WERI-Rb-1 (cell line): ENCODE measurements at regions not wholly inside any gene's neighbourhood (a gene's known extent, or its start where the extent isn't known, plus 50 kb on each side); places are given as distances from the start of the nearest gene placed in this dataset.
"Not testable (repeated sequence)": the region's sequence is repeated elsewhere in the genome, so short reads cannot be mapped to it uniquely, and the experiment has no call there.

Experiments used
- DNase-seq: peaks from one replicate; pipeline ENCODE4 v3.0.0-alpha.2; 2020
- H3K27ac ChIP-seq: fragments of 250-450 bp; sonication (Bioruptor Pico); 2 replicates; pipeline ENCODE4 v1.5.1; 2020; ENCODE audit warnings: mild to moderate bottlenecking, moderate library complexity
- H3K27me3 ChIP-seq: fragments of 250-450 bp; sonication (Bioruptor Pico); 2 replicates; pipeline ENCODE4 v1.5.1; 2021; ENCODE audit warnings: mild to moderate bottlenecking, low read depth, moderate library complexity; ENCODE audit not compliant: insufficient read depth, severe bottlenecking
- H3K36me3 ChIP-seq: fragments of 250-450 bp; sonication (Bioruptor Pico); 2 replicates; pipeline ENCODE4 v1.5.1; 2020; ENCODE audit warnings: mild to moderate bottlenecking, moderate library complexity
- H3K4me3 ChIP-seq: 2 replicates; pipeline ENCODE4 v1.5.1; 2011; ENCODE audit warnings: low read depth, mild to moderate bottlenecking, control low read depth, low read length
- H3K9me3 ChIP-seq: fragments of 250-450 bp; sonication (Bioruptor Pico); 2 replicates; pipeline ENCODE4 v1.5.1; 2021; ENCODE audit warnings: mild to moderate bottlenecking, moderate library complexity; ENCODE audit not compliant: severe bottlenecking
- TF ChIP-seq, protein P1 (sequence below): IDR thresholded peaks from 2 replicates; pipeline ENCODE4 v1.5.1; 2011; ENCODE audit warnings: low read depth, mild to moderate bottlenecking, control low read depth, inconsistent platforms, low read length

DNA sequence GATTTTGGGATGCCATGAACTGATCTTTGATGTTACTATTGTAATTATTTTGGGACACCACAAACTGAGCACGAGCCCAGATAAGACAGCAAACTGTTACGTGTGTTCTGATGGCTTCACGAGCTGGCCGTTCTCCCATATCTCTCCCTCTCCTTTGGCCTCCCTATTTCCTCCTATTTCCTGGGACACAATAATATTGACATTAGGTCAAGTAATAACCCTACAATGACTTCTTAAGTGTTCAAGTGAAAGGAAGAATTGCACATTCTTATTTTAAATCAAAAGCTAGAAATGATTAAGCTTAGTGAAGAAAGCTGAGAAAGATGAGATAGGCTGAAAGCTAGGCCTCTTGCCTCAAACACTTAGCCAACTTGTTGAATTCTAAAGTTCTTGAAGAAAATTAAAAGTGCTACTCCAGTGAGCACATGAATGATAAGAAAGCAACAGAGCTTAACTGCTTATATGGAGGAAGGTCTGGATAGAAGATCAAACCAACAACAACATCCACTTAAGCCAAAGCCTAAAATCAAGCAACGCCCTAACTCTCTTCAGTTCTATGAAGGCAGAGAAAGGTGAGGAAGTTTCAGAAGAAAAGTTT lies 247.1 kb downstream of the LRRC70 start:
- H3K36me3 ChIP-seq, result no peaks in the 10 kb centered on the region
- no peak for DNase-seq
- TF ChIP-seq, protein P1, sequence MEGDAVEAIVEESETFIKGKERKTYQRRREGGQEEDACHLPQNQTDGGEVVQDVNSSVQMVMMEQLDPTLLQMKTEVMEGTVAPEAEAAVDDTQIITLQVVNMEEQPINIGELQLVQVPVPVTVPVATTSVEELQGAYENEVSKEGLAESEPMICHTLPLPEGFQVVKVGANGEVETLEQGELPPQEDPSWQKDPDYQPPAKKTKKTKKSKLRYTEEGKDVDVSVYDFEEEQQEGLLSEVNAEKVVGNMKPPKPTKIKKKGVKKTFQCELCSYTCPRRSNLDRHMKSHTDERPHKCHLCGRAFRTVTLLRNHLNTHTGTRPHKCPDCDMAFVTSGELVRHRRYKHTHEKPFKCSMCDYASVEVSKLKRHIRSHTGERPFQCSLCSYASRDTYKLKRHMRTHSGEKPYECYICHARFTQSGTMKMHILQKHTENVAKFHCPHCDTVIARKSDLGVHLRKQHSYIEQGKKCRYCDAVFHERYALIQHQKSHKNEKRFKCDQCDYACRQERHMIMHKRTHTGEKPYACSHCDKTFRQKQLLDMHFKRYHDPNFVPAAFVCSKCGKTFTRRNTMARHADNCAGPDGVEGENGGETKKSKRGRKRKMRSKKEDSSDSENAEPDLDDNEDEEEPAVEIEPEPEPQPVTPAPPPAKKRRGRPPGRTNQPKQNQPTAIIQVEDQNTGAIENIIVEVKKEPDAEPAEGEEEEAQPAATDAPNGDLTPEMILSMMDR, result no peak
- H3K27ac ChIP-seq, result no peak overlapping the region
- no peaks in the 10 kb centered on the region for H3K9me3 ChIP-seq
- no peaks in the 10 kb centered on the region for H3K27me3 ChIP-seq
- H3K4me3 ChIP-seq, result no peak overlapping the region

DNA sequence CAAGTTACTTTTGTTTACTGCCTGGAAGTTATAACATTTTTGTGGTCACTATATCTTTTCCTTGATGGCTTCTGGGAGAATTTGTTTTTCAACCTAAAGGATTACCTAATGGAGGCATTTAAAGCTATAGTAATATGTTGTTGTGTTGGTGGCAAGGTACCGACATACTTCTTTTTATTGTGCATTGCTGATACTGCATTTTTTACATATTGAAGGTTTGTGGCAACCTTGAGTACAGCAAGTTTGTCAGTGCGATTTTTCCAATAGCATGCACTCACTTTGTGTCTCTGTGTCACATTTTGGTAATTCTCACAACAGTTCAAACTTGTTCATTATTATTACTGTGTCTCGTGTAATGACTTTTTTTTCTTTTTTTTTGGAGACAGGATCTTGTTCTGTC lies 246.3 kb downstream of the LRRC70 start:
- TF ChIP-seq, protein P1, result no peak

DNA sequence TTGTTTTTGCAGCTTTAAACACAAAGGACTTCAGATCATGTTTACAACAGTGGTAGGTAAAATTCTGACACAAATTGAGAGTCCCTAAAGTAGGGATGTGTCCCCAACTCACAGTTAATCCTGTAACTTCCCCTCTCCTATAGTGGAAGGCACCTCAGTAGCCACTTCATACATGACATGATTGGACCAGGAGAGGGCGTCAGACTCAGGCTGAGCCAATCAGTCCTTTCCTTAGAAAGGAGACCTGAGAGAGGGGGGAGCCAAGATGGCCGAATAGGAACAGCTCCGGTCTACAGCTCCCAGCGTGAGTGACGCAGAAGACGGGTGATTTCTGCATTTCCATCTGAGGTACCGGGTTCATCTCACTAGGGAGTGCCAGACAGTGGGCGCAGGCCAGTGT lies 238.4 kb downstream of the LRRC70 start:
- DNase-seq, result peak; percentile 17
- TF ChIP-seq, protein P1, result 0 out of 2 replicates have a peak, but pooled peaks have one; percentile 18
- not testable (repeated sequence) for H3K9me3 ChIP-seq, H3K36me3 ChIP-seq, H3K27ac ChIP-seq, H3K4me3 ChIP-seq, H3K27me3 ChIP-seq

More for the DNA sequence above, 246.3 kb downstream of the LRRC70 start:
- no peak for DNase-seq
- H3K27ac ChIP-seq, result no peak overlapping the region
- H3K4me3 ChIP-seq, result no peak overlapping the region
- H3K36me3 ChIP-seq, result no peaks in the 10 kb centered on the region
- H3K27me3 ChIP-seq, result no peaks in the 10 kb centered on the region
- no peaks in the 10 kb centered on the region for H3K9me3 ChIP-seq

DNA sequence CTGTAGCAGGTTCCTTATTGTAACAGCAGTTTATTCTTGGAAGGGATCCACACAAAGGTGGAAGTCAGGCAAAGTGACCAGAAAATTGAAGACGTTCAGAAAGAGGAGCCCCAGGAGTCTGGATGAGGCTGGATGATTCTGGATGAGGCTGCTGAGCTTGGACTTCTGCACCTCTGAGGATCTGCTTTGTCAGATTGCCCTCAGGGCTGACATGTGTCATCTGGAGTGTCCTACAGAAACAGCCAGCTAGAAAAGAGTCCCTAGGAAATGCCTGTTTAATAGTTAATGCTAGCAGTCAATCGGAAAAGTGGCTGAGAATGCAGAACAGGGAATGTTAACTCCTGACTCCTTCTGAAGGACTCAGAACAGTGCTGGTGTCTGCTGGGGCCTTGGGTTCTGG lies 236.4 kb downstream of the LRRC70 start:
- Histone ChIP-seq H3K4me3 (no peak overlapping the region), H3K27ac (no peak overlapping the region), H3K27me3 (no peaks in the 10 kb centered on the region), H3K9me3 (no peaks in the 10 kb centered on the region), H3K36me3 (no peaks in the 10 kb centered on the region)
- no peak for DNase-seq
- TF ChIP-seq, protein P1, result no peak

DNA sequence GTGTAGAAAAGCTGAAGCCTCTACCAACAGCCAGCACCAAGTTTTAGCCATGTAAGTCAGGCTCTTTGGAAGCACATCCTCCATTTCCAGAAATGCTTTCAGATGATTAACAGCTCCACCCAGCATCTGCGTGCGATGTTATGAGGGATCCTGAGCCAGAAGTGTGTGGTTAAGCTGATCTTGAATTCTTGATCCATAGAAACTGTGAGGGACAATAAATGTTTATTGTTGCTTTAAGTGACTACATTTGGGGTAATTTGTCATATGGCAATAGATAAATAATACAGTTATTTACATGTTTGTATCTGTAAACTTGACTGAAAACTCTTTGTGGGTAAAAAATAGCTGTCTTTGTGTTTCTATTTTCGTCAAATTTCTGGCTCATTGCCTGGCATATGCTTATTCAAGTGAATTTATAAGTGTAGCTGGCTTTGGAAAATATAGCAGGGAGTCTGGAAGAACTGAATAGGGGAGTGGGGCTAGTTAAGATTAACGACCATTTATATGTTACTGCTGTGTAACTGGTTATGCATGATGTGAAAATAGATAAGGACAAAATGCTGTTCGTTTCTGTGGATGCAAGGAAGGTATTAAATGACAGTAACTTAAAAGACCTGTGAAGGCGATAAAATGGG lies 234.1 kb downstream of the LRRC70 start:
- no peaks in the 10 kb centered on the region for H3K27me3 ChIP-seq
- TF ChIP-seq, protein P1, result no peak
- DNase-seq, result no peak

DNA sequence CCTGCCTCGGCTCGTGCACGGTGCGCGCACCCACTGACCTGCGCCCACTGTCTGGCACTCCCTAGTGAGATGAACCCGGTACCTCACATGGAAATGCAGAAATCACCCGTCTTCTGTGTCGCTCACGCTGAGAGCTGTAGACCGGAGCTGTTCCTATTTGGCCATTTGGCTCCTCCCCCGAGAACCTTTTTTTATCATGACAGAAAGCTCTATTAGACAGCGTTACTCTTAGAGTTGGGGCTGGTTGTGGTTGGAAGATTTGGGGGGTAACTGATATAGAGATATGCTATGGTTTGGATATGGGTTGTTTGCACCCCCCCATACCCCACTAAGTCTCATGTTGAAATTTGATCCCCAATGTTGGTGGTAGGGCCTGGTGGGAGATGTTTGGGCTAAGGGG lies 226.2 kb downstream of the LRRC70 start:
- not testable (repeated sequence) for H3K4me3 ChIP-seq, H3K27me3 ChIP-seq, H3K27ac ChIP-seq, DNase-seq, H3K36me3 ChIP-seq, H3K9me3 ChIP-seq

More for the DNA sequence above, 234.1 kb downstream of the LRRC70 start:
- Histone ChIP-seq H3K27ac (no peak overlapping the region), H3K4me3 (no peak overlapping the region), H3K36me3 (no peaks in the 10 kb centered on the region), H3K9me3 (no peaks in the 10 kb centered on the region)
